ENCODE measurements at regions not wholly inside any gene's neighbourhood (a gene's known extent, or its start where the extent isn't known, plus 50 kb on each side); places are given as distances from the start of the nearest gene placed in this dataset.

- ATAC-seq: no peak
- H3K27ac Mint-ChIP-seq: no peak overlapping the region
- no peaks in the 10 kb centered on the region for H3K9me3 Mint-ChIP-seq
- no peak overlapping the region for H3K4me3 Mint-ChIP-seq
- no peaks in the 10 kb centered on the region for H3K36me3 Mint-ChIP-seq
- peaks cover 72% of the 10 kb centered on the region for H3K27me3 Mint-ChIP-seq
- peaks cover 7% of the 10 kb centered on the region for H3K4me1 Mint-ChIP-seq
These were observed 65.2 kb upstream of the TMEM33 start for GRCh38 chr4:41870035-41870434.

GRCh38 chr4:41866799-41867677 lies 68.2 kb upstream of the TMEM33 start:
- peaks cover 62% of the 10 kb centered on the region for H3K27me3 Mint-ChIP-seq
- H3K36me3 Mint-ChIP-seq: no peaks in the 10 kb centered on the region
- no peak for ATAC-seq
- H3K9me3 Mint-ChIP-seq: no peaks in the 10 kb centered on the region
- no peaks in the 10 kb centered on the region for H3K4me1 Mint-ChIP-seq
- H3K27ac Mint-ChIP-seq: no peak overlapping the region
- no peak overlapping the region for H3K4me3 Mint-ChIP-seq

GRCh38 chr4:41865981-41866798 lies 69.0 kb upstream of the TMEM33 start:
- Mint-ChIP-seq H3K27me3 (peaks cover 64% of the 10 kb centered on the region), H3K36me3 (no peaks in the 10 kb centered on the region), H3K4me1 (no peaks in the 10 kb centered on the region), H3K9me3 (no peaks in the 10 kb centered on the region), H3K27ac (no peak overlapping the region), H3K4me3 (no peak overlapping the region)
- no peak for ATAC-seq

GRCh38 chr4:41865306-41865980 lies 69.8 kb upstream of the TMEM33 start:
- Mint-ChIP-seq H3K27ac (no peak overlapping the region), H3K9me3 (no peaks in the 10 kb centered on the region), H3K36me3 (no peaks in the 10 kb centered on the region), H3K27me3 (peaks cover 58% of the 10 kb centered on the region), H3K4me3 (no peak overlapping the region), H3K4me1 (no peaks in the 10 kb centered on the region)
- ATAC-seq: no peak

GRCh38 chr4:41859087-41859486 lies 76.1 kb upstream of the TMEM33 start:
- H3K27me3 Mint-ChIP-seq: peaks cover 33% of the 10 kb centered on the region
- no peaks in the 10 kb centered on the region for H3K4me1 Mint-ChIP-seq
- no peaks in the 10 kb centered on the region for H3K36me3 Mint-ChIP-seq
- H3K4me3 Mint-ChIP-seq: no peak overlapping the region
- no peaks in the 10 kb centered on the region for H3K9me3 Mint-ChIP-seq
- no peak overlapping the region for H3K27ac Mint-ChIP-seq
- ATAC-seq: no peak

- peaks cover 23% of the 10 kb centered on the region for H3K27me3 Mint-ChIP-seq
- no peak for ATAC-seq
- no peak overlapping the region for H3K27ac Mint-ChIP-seq
- H3K36me3 Mint-ChIP-seq: no peaks in the 10 kb centered on the region
- no peaks in the 10 kb centered on the region for H3K4me1 Mint-ChIP-seq
- H3K9me3 Mint-ChIP-seq: no peaks in the 10 kb centered on the region
- no peak overlapping the region for H3K4me3 Mint-ChIP-seq
These were observed 78.0 kb upstream of the TMEM33 start for GRCh38 chr4:41857226-41857641.

GRCh38 chr4:41856797-41857196 lies 78.4 kb upstream of the TMEM33 start:
- no peaks in the 10 kb centered on the region for H3K4me1 Mint-ChIP-seq
- no peak overlapping the region for H3K4me3 Mint-ChIP-seq
- H3K27ac Mint-ChIP-seq: no peak overlapping the region
- no peak for ATAC-seq
- H3K27me3 Mint-ChIP-seq: peaks cover 22% of the 10 kb centered on the region
- H3K9me3 Mint-ChIP-seq: no peaks in the 10 kb centered on the region
- no peaks in the 10 kb centered on the region for H3K36me3 Mint-ChIP-seq

GRCh38 chr4:41853973-41854372 lies 81.3 kb upstream of the TMEM33 start:
- Mint-ChIP-seq H3K27ac (no peak overlapping the region), H3K36me3 (no peaks in the 10 kb centered on the region), H3K9me3 (no peaks in the 10 kb centered on the region), H3K4me1 (no peaks in the 10 kb centered on the region), H3K4me3 (no peak overlapping the region), H3K27me3 (peaks cover 7% of the 10 kb centered on the region)
- ATAC-seq: no peak

- H3K27me3 Mint-ChIP-seq: no peaks in the 10 kb centered on the region
These were observed 83.0 kb upstream of the TMEM33 start for GRCh38 chr4:41852229-41852628.

GRCh38 chr4:41851621-41852020 lies 83.6 kb upstream of the TMEM33 start:
- no peak overlapping the region for H3K27ac Mint-ChIP-seq
- H3K27me3 Mint-ChIP-seq: no peaks in the 10 kb centered on the region

More at GRCh38 chr4:41852229-41852628, 83.0 kb upstream of the TMEM33 start:
- no peak for ATAC-seq
- no peak overlapping the region for H3K27ac Mint-ChIP-seq
- H3K4me1 Mint-ChIP-seq: no peaks in the 10 kb centered on the region
- no peaks in the 10 kb centered on the region for H3K36me3 Mint-ChIP-seq
- no peak overlapping the region for H3K4me3 Mint-ChIP-seq
- no peaks in the 10 kb centered on the region for H3K9me3 Mint-ChIP-seq

GRCh38 chr4:41844327-41844726 lies 90.9 kb upstream of the TMEM33 start:
- Mint-ChIP-seq H3K9me3 (peaks cover 8% of the 10 kb centered on the region), H3K4me3 (no peak overlapping the region), H3K36me3 (no peaks in the 10 kb centered on the region), H3K4me1 (peaks cover 4% of the 10 kb centered on the region), H3K27ac (no peak overlapping the region), H3K27me3 (peaks cover 26% of the 10 kb centered on the region)
- ATAC-seq: no peak

More at GRCh38 chr4:41851621-41852020, 83.6 kb upstream of the TMEM33 start:
- H3K4me3 Mint-ChIP-seq: no peak overlapping the region
- no peak for ATAC-seq
- H3K4me1 Mint-ChIP-seq: no peaks in the 10 kb centered on the region
- no peaks in the 10 kb centered on the region for H3K9me3 Mint-ChIP-seq
- H3K36me3 Mint-ChIP-seq: no peaks in the 10 kb centered on the region

- no peak for ATAC-seq
- peaks cover 4% of the 10 kb centered on the region for H3K4me1 Mint-ChIP-seq
- H3K27me3 Mint-ChIP-seq: peaks cover 17% of the 10 kb centered on the region
- no peak overlapping the region for H3K4me3 Mint-ChIP-seq
- H3K27ac Mint-ChIP-seq: no peak overlapping the region
- H3K9me3 Mint-ChIP-seq: peaks cover 6% of the 10 kb centered on the region
- no peaks in the 10 kb centered on the region for H3K36me3 Mint-ChIP-seq
These were observed 91.7 kb upstream of the PHOX2B start for GRCh38 chr4:41839916-41840854.

GRCh38 chr4:41838590-41838989 lies 90.1 kb upstream of the PHOX2B start:
- Mint-ChIP-seq H3K9me3 (peaks cover 2% of the 10 kb centered on the region), H3K27me3 (peaks cover 2% of the 10 kb centered on the region), H3K27ac (no peak overlapping the region), H3K4me1 (peaks cover 4% of the 10 kb centered on the region), H3K4me3 (no peak overlapping the region), H3K36me3 (no peaks in the 10 kb centered on the region)
- no peak for ATAC-seq

GRCh38 chr4:41835321-41835995 lies 86.9 kb upstream of the PHOX2B start:
- Mint-ChIP-seq H3K27me3 (no peaks in the 10 kb centered on the region), H3K4me3 (no peak overlapping the region), H3K9me3 (no peaks in the 10 kb centered on the region), H3K27ac (no peak overlapping the region), H3K36me3 (no peaks in the 10 kb centered on the region), H3K4me1 (peaks cover 4% of the 10 kb centered on the region)
- no peak for ATAC-seq

All from stimulated activated memory B cell treated with anti-CD40 and anti-IgM and Interleukin-4, amounts not matched to agents 10 μg/mL and 1 μg/mL and 100 μg/mL, for 72 hours (primary cell).